Neuron (in vitro differentiated cells): ENCODE measurements at regions not wholly inside any gene's neighbourhood (a gene's known extent, or its start where the extent isn't known, plus 50 kb on each side); places are given as distances from the start of the nearest gene placed in this dataset.
"Not testable (repeated sequence)": the region's sequence is repeated elsewhere in the genome, so short reads cannot be mapped to it uniquely, and the experiment has no call there.

Experiments used
- H2AFZ ChIP-seq: one replicate; pipeline ENCODE4 v1.6.1; 2013; ENCODE audit warnings: low read depth, mild to moderate bottlenecking, inconsistent platforms, low read length, moderate library complexity
- H3K27me3 ChIP-seq: one replicate; pipeline ENCODE4 v1.6.1; 2013; ENCODE audit warnings: low read length; ENCODE audit not compliant: insufficient read depth
- H3K36me3 ChIP-seq: one replicate; pipeline ENCODE4 v1.6.1; 2013; ENCODE audit warnings: low read length; ENCODE audit not compliant: insufficient read depth
- H3K4me1 ChIP-seq: one replicate; pipeline ENCODE4 v1.6.1; 2013; ENCODE audit warnings: low read length; ENCODE audit not compliant: insufficient read depth
- H3K4me3 ChIP-seq: 2 replicates; pipeline ENCODE4 v1.5.1; 2013; ENCODE audit warnings: mild to moderate bottlenecking, low read length, moderate library complexity
- H3K9me3 ChIP-seq: one replicate; pipeline ENCODE4 v1.6.1; 2013; ENCODE audit warnings: low read length

GRCh38 chr16:87145181-87146176, 171.7 kb downstream of the C16orf95 start:
- Histone ChIP-seq H3K4me1 (no peaks in the 10 kb centered on the region), H3K27me3 (no peaks in the 10 kb centered on the region), H3K9me3 (no peaks in the 10 kb centered on the region), H3K36me3 (no peaks in the 10 kb centered on the region), H3K4me3 (no peak overlapping the region), H2AFZ (no peak overlapping the region)

GRCh38 chr16:87146676-87147075, 170.5 kb downstream of the C16orf95 start:
- Histone ChIP-seq H2AFZ (no peak overlapping the region), H3K36me3 (no peaks in the 10 kb centered on the region), H3K9me3 (no peaks in the 10 kb centered on the region), H3K4me1 (no peaks in the 10 kb centered on the region), H3K27me3 (no peaks in the 10 kb centered on the region), H3K4me3 (no peak overlapping the region)

GRCh38 chr16:87149051-87149450, 168.1 kb downstream of the C16orf95 start:
- Histone ChIP-seq H3K36me3 (no peaks in the 10 kb centered on the region), H3K27me3 (no peaks in the 10 kb centered on the region), H2AFZ (no peak overlapping the region), H3K4me3 (no peak overlapping the region), H3K9me3 (no peaks in the 10 kb centered on the region), H3K4me1 (no peaks in the 10 kb centered on the region)

- H2AFZ ChIP-seq = no peak overlapping the region
- H3K4me1 ChIP-seq = no peaks in the 10 kb centered on the region
- no peaks in the 10 kb centered on the region for H3K27me3 ChIP-seq
- H3K4me3 ChIP-seq = no peak overlapping the region
- H3K9me3 ChIP-seq = no peaks in the 10 kb centered on the region
- H3K36me3 ChIP-seq = no peaks in the 10 kb centered on the region
These were observed 166.9 kb downstream of the C16orf95 start for GRCh38 chr16:87150262-87150661.

- Histone ChIP-seq H3K27me3 (no peaks in the 10 kb centered on the region), H3K36me3 (no peaks in the 10 kb centered on the region), H2AFZ (no peak overlapping the region), H3K4me1 (no peaks in the 10 kb centered on the region), H3K9me3 (no peaks in the 10 kb centered on the region), H3K4me3 (no peak overlapping the region)
These were observed 166.4 kb downstream of the C16orf95 start for GRCh38 chr16:87150681-87151280.

GRCh38 chr16:87152221-87152755, 164.9 kb downstream of the C16orf95 start:
- no peaks in the 10 kb centered on the region for H3K27me3 ChIP-seq
- no peak overlapping the region for H3K4me3 ChIP-seq
- H2AFZ ChIP-seq = no peak overlapping the region
- no peaks in the 10 kb centered on the region for H3K36me3 ChIP-seq
- H3K9me3 ChIP-seq = no peaks in the 10 kb centered on the region
- no peaks in the 10 kb centered on the region for H3K4me1 ChIP-seq

- no peaks in the 10 kb centered on the region for H3K36me3 ChIP-seq
- no peak overlapping the region for H2AFZ ChIP-seq
- no peak overlapping the region for H3K4me3 ChIP-seq
- H3K9me3 ChIP-seq = no peaks in the 10 kb centered on the region
- no peaks in the 10 kb centered on the region for H3K27me3 ChIP-seq
- no peaks in the 10 kb centered on the region for H3K4me1 ChIP-seq
These were observed 163.9 kb downstream of the C16orf95 start for GRCh38 chr16:87153326-87153725.

- H3K4me3 ChIP-seq, H3K4me1 ChIP-seq, H3K9me3 ChIP-seq, H3K36me3 ChIP-seq, H3K27me3 ChIP-seq, H2AFZ ChIP-seq: not testable (repeated sequence)
These were observed 161.9 kb downstream of the C16orf95 start for GRCh38 chr16:87155315-87155714.

- H3K4me1 ChIP-seq = peaks cover 3% of the 10 kb centered on the region
- no peaks in the 10 kb centered on the region for H3K9me3 ChIP-seq
- no peaks in the 10 kb centered on the region for H3K36me3 ChIP-seq
- H3K27me3 ChIP-seq = no peaks in the 10 kb centered on the region
- no peak overlapping the region for H3K4me3 ChIP-seq
- no peak overlapping the region for H2AFZ ChIP-seq
These were observed 161.0 kb downstream of the C16orf95 start for GRCh38 chr16:87156195-87156594.

- Histone ChIP-seq H3K4me1 (peaks cover 3% of the 10 kb centered on the region), H2AFZ (no peak overlapping the region), H3K9me3 (no peaks in the 10 kb centered on the region), H3K36me3 (no peaks in the 10 kb centered on the region), H3K4me3 (no peak overlapping the region), H3K27me3 (no peaks in the 10 kb centered on the region)
These were observed 157.0 kb downstream of the C16orf95 start for GRCh38 chr16:87160234-87160636.

GRCh38 chr16:87160701-87161337, 156.4 kb downstream of the C16orf95 start:
- Histone ChIP-seq H3K36me3 (no peaks in the 10 kb centered on the region), H3K9me3 (no peaks in the 10 kb centered on the region), H2AFZ (no peak overlapping the region), H3K27me3 (no peaks in the 10 kb centered on the region), H3K4me3 (no peak overlapping the region), H3K4me1 (peaks cover 3% of the 10 kb centered on the region)

GRCh38 chr16:87161410-87161809, 155.8 kb downstream of the C16orf95 start:
- H2AFZ ChIP-seq, H3K4me3 ChIP-seq, H3K9me3 ChIP-seq, H3K27me3 ChIP-seq, H3K36me3 ChIP-seq, H3K4me1 ChIP-seq: not testable (repeated sequence)
